ENCODE measurements at regions not wholly inside any gene's neighbourhood (a gene's known extent, or its start where the extent isn't known, plus 50 kb on each side); places are given as distances from the start of the nearest gene placed in this dataset.

- no peak for DNase-seq
Observed at GRCh38 chr12:100741084-100741711, 53.4 kb upstream of the ANO4 start.

- no peak for DNase-seq
Observed at GRCh38 chr12:100743060-100743459, 51.5 kb upstream of the ANO4 start.
